ENCODE measurements at regions not wholly inside any gene's neighbourhood (a gene's known extent, or its start where the extent isn't known, plus 50 kb on each side); places are given as distances from the start of the nearest gene placed in this dataset.

- TF ChIP-seq CTCF (IDR thresholded peaks at IDR 0.05; ENCODE audit: insufficient read depth, low read length, poor library complexity, severe bottlenecking): no peak
- Histone ChIP-seq H3K36me3 (ENCODE audit: control insufficient read depth, insufficient read depth, low read length) (no peaks in the 10 kb centered on the region), H3K27me3 (ENCODE audit: control insufficient read depth, insufficient read depth, low read length) (no peaks in the 10 kb centered on the region), H3K4me3 (ENCODE audit: low read depth, low read length) (no peak overlapping the region)
- DNase-seq (ENCODE audit: low read depth): no peak
Measured at GRCh38 chr4:119984996-119985395, 81.7 kb downstream of the MAD2L1 start.

- no peak for DNase-seq (ENCODE audit: low read depth)
- Histone ChIP-seq H3K36me3 (ENCODE audit: control insufficient read depth, insufficient read depth, low read length) (no peaks in the 10 kb centered on the region), H3K27me3 (ENCODE audit: control insufficient read depth, insufficient read depth, low read length) (no peaks in the 10 kb centered on the region), H3K4me3 (ENCODE audit: low read depth, low read length) (no peak overlapping the region)
- TF ChIP-seq CTCF (IDR thresholded peaks at IDR 0.05; ENCODE audit: insufficient read depth, low read length, poor library complexity, severe bottlenecking): no peak
Measured at GRCh38 chr4:119982756-119983155, 83.9 kb downstream of the MAD2L1 start.

GRCh38 chr4:119980456-119980855 lies 86.2 kb downstream of the MAD2L1 start:
- Histone ChIP-seq H3K4me3 (ENCODE audit: low read depth, low read length) (no peak overlapping the region), H3K27me3 (ENCODE audit: control insufficient read depth, insufficient read depth, low read length) (no peaks in the 10 kb centered on the region), H3K36me3 (ENCODE audit: control insufficient read depth, insufficient read depth, low read length) (no peaks in the 10 kb centered on the region)
- no peak for TF ChIP-seq CTCF (IDR thresholded peaks at IDR 0.05; ENCODE audit: insufficient read depth, low read length, poor library complexity, severe bottlenecking)
- no peak for DNase-seq (ENCODE audit: low read depth)

GRCh38 chr4:119977076-119977940 lies 89.3 kb downstream of the MAD2L1 start:
- no peaks in the 10 kb centered on the region for H3K36me3 ChIP-seq (ENCODE audit: control insufficient read depth, insufficient read depth, low read length)
- DNase-seq (ENCODE audit: low read depth): no peak
- no peak for TF ChIP-seq CTCF (IDR thresholded peaks at IDR 0.05; ENCODE audit: insufficient read depth, low read length, poor library complexity, severe bottlenecking)
- no peaks in the 10 kb centered on the region for H3K27me3 ChIP-seq (ENCODE audit: control insufficient read depth, insufficient read depth, low read length)
- no peak overlapping the region for H3K4me3 ChIP-seq (ENCODE audit: low read depth, low read length)

DNA sequence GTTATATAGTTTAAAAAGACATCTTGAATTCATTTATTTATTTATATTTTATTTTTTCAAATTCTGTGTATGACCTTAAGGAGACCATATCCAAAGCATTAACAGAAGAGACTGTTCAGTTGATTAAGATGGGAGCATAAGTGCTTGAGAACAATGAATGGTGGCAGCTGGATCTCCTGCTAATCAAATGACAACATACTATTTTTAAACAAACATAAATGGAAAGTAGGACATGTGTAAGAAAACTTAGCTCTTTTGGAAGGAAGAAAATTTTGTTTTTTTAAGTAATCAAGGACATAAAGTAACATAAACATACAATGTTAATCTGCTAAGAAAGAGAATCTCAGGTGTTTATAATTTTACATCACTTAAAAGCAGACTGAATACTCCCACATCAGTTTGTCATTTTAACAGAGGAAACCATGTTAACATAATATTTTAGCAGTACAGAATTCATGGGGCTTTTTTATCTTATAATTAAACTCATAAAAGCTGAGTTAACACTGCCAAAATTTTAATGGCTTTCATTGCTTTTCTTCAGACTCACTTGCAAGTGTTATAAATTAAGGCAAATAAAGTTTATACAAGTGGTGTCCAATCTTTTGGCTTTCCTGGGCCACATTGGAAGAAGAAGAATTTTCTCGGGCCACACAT lies 95.1 kb downstream of the MAD2L1 start:
- H3K36me3 ChIP-seq (ENCODE audit: control insufficient read depth, insufficient read depth, low read length): no peaks in the 10 kb centered on the region
- H3K27me3 ChIP-seq (ENCODE audit: control insufficient read depth, insufficient read depth, low read length): no peaks in the 10 kb centered on the region
- no peak for DNase-seq (ENCODE audit: low read depth)
- H3K4me3 ChIP-seq (ENCODE audit: low read depth, low read length): no peak overlapping the region
- TF ChIP-seq CTCF (IDR thresholded peaks at IDR 0.05; ENCODE audit: insufficient read depth, low read length, poor library complexity, severe bottlenecking): no peak
